OCI-LY7 (cell line): ENCODE measurements at regions not wholly inside any gene's neighbourhood (a gene's known extent, or its start where the extent isn't known, plus 50 kb on each side); places are given as distances from the start of the nearest gene placed in this dataset.

Experiments
- EZH2phosphoT487 ChIP-seq: fragments of 200-600 bp; sonication (generic); IDR thresholded peaks from 2 replicates; pipeline ENCODE4 v1.6.1; 2018; ENCODE audit warnings: low read depth, borderline replicate concordance, mild to moderate bottlenecking, mixed run types, antibody characterized with exemption, low read length, moderate library complexity, mixed read lengths
- TF ChIP-seq, protein P1 (sequence below): fragments of 200-600 bp; sonication (generic); conservative IDR thresholded peaks from 2 replicates; pipeline ENCODE4 v1.5.1; 2014; ENCODE audit warnings: mild to moderate bottlenecking, antibody characterized with exemption, low read length, moderate library complexity, mixed read lengths

DNA sequence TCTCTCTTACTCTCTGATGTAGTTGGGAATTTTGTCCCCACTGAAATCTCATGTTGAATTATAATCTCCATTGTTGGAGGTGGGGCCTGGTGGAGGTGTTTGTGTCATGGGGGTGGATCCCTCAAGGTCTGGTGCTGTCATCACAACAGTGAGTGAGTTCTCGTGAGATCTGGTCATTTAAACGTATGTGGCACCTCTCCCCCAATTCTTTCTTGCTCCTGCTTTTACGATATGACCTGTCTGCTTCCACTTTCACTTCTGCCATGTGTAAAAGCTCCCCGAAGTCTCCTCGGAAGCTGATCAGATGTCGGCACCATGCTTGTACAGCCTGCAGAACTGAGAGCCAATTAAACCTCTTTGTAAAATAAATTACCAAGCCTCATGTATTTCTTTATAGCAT is 337.8 kb upstream of the CDH2 start:
- TF ChIP-seq, protein P1, sequence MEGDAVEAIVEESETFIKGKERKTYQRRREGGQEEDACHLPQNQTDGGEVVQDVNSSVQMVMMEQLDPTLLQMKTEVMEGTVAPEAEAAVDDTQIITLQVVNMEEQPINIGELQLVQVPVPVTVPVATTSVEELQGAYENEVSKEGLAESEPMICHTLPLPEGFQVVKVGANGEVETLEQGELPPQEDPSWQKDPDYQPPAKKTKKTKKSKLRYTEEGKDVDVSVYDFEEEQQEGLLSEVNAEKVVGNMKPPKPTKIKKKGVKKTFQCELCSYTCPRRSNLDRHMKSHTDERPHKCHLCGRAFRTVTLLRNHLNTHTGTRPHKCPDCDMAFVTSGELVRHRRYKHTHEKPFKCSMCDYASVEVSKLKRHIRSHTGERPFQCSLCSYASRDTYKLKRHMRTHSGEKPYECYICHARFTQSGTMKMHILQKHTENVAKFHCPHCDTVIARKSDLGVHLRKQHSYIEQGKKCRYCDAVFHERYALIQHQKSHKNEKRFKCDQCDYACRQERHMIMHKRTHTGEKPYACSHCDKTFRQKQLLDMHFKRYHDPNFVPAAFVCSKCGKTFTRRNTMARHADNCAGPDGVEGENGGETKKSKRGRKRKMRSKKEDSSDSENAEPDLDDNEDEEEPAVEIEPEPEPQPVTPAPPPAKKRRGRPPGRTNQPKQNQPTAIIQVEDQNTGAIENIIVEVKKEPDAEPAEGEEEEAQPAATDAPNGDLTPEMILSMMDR: no peak
- TF ChIP-seq EZH2phosphoT487: no peak
